Lower leg skin (tissue), 3 donors: ENCODE measurements at regions not wholly inside any gene's neighbourhood (a gene's known extent, or its start where the extent isn't known, plus 50 kb on each side); places are given as distances from the start of the nearest gene placed in this dataset.

Source experiments
- CTCF ChIP-seq, 3 donors: fragments of 450-650 bp; IDR thresholded peaks; one replicate each; pipeline ENCODE4 v1.5.1; 2016; ENCODE audit warnings: antibody characterized with exemption in 3 of 3, mild to moderate bottlenecking in 3 of 3, moderate library complexity in 2 of 3
- POLR2A ChIP-seq, 2 donors: fragments of 450-650 bp; IDR thresholded peaks; one replicate each; pipeline ENCODE4 v1.6.1; 2016 to 2017; ENCODE audit warnings: antibody characterized with exemption in 2 of 2, mild to moderate bottlenecking in 1 of 2, moderate library complexity in 1 of 2

GRCh38 chr2:16293871-16294270 lies 353.5 kb downstream of the MYCN start:
- TF ChIP-seq CTCF (IDR thresholded peaks at IDR 0.05) (no peak), POLR2A (IDR thresholded peaks at IDR 0.05) (no peak)
